ENCODE measurements at regions not wholly inside any gene's neighbourhood (a gene's known extent, or its start where the extent isn't known, plus 50 kb on each side); places are given as distances from the start of the nearest gene placed in this dataset.

GRCh38 chr21:24829397-24829796 is 777.9 kb downstream of the MRPL39 start:
- in situ Hi-C loops (cut with HindIII; ENCODE audit: low sequenced_read_pairs) = no loop called here

GRCh38 chr21:24826822-24827221 is 780.5 kb downstream of the MRPL39 start:
- in situ Hi-C loops (cut with HindIII; ENCODE audit: low sequenced_read_pairs) = no loop called here

- in situ Hi-C loops (cut with HindIII; ENCODE audit: low sequenced_read_pairs) = no loop called here
Observed at GRCh38 chr21:24825348-24825747, 781.9 kb downstream of the MRPL39 start.

GRCh38 chr21:24824209-24824608 is 783.1 kb downstream of the MRPL39 start:
- in situ Hi-C loops (cut with HindIII; ENCODE audit: low sequenced_read_pairs) = no loop called here

- in situ Hi-C loops (cut with HindIII; ENCODE audit: low sequenced_read_pairs) = no loop called here
Observed at GRCh38 chr21:24823247-24823646, 784.0 kb downstream of the MRPL39 start.

- in situ Hi-C loops (cut with HindIII; ENCODE audit: low sequenced_read_pairs) = no loop called here
Observed at GRCh38 chr21:24785033-24785432, 822.2 kb downstream of the MRPL39 start.

- in situ Hi-C loops (cut with HindIII; ENCODE audit: low sequenced_read_pairs) = no loop called here
Observed at GRCh38 chr21:24781146-24781545, 826.1 kb downstream of the MRPL39 start.

- in situ Hi-C loops (cut with HindIII; ENCODE audit: low sequenced_read_pairs) = no loop called here
Observed at GRCh38 chr21:24759348-24760075, 847.8 kb downstream of the MRPL39 start.

GRCh38 chr21:24738063-24738462 is 869.2 kb downstream of the MRPL39 start:
- in situ Hi-C loops (cut with HindIII; ENCODE audit: low sequenced_read_pairs) = no loop called here

- in situ Hi-C loops (cut with HindIII; ENCODE audit: low sequenced_read_pairs) = no loop called here
Observed at GRCh38 chr21:24737296-24737850, 869.9 kb downstream of the MRPL39 start.

GRCh38 chr21:24730661-24731060 is 876.6 kb downstream of the MRPL39 start:
- in situ Hi-C loops (cut with HindIII; ENCODE audit: low sequenced_read_pairs) = no loop called here

GRCh38 chr21:24729568-24729967 is 877.7 kb downstream of the MRPL39 start:
- in situ Hi-C loops (cut with HindIII; ENCODE audit: low sequenced_read_pairs) = no loop called here

GRCh38 chr21:24727803-24728440 is 879.4 kb downstream of the MRPL39 start:
- in situ Hi-C loops (cut with HindIII; ENCODE audit: low sequenced_read_pairs) = no loop called here

- in situ Hi-C loops (cut with HindIII; ENCODE audit: low sequenced_read_pairs) = no loop called here
Observed at GRCh38 chr21:24716281-24716918, 890.9 kb downstream of the MRPL39 start.

- in situ Hi-C loops (cut with HindIII; ENCODE audit: low sequenced_read_pairs) = no loop called here
Observed at GRCh38 chr21:24714646-24715200, 892.6 kb downstream of the MRPL39 start.

GRCh38 chr21:24705201-24705600 is 902.1 kb downstream of the MRPL39 start:
- in situ Hi-C loops (cut with HindIII; ENCODE audit: low sequenced_read_pairs) = no loop called here

GRCh38 chr21:24693779-24694178 is 913.5 kb downstream of the MRPL39 start:
- in situ Hi-C loops (cut with HindIII; ENCODE audit: low sequenced_read_pairs) = no loop called here

GRCh38 chr21:24681456-24681855 is 925.8 kb downstream of the MRPL39 start:
- in situ Hi-C loops (cut with HindIII; ENCODE audit: low sequenced_read_pairs) = no loop called here

GRCh38 chr21:24671901-24672300 is 935.4 kb downstream of the MRPL39 start:
- in situ Hi-C loops (cut with HindIII; ENCODE audit: low sequenced_read_pairs) = no loop called here

GRCh38 chr21:24658926-24659325 is 948.4 kb downstream of the MRPL39 start:
- in situ Hi-C loops (cut with HindIII; ENCODE audit: low sequenced_read_pairs) = no loop called here

- in situ Hi-C loops (cut with HindIII; ENCODE audit: low sequenced_read_pairs) = no loop called here
Observed at GRCh38 chr21:24658026-24658425, 949.3 kb downstream of the MRPL39 start.

All from endothelial cell of hepatic sinusoid (primary cell).